ENCODE measurements at regions not wholly inside any gene's neighbourhood (a gene's known extent, or its start where the extent isn't known, plus 50 kb on each side); places are given as distances from the start of the nearest gene placed in this dataset.

GRCh38 chr6:115681978-115682775 lies 378.5 kb downstream of the FRK start:
- no TSS peak for BruUV-seq (replicated peaks)
- CTCF ChIA-PET: no interaction called here

More at GRCh38 chr6:115681978-115682775, 378.5 kb downstream of the FRK start:
- Histone ChIP-seq H3K36me3 (ENCODE audit: control insufficient read depth in 2 of 2, extremely low read depth in 1 of 2, insufficient read depth in 2 of 2, low read length in 2 of 2) (no peaks in the 10 kb centered on the region), H3K27me3 (ENCODE audit: control insufficient read depth in 2 of 2, insufficient read depth in 2 of 2, low read length in 2 of 2) (no peaks in the 10 kb centered on the region), H3K79me2 (ENCODE audit: control insufficient read depth, insufficient read depth, low read length) (no peaks in the 10 kb centered on the region), H3K27ac (ENCODE audit: insufficient read depth, low read depth, low read length) (no peak overlapping the region), H3K4me2 (ENCODE audit: insufficient read depth, low read length) (no peak overlapping the region), H3K9me3 (replicated peaks; ENCODE audit: control insufficient read depth, insufficient read depth, low read length) (peaks cover 6% of the 10 kb centered on the region), H3K4me1 (ENCODE audit: control insufficient read depth, extremely low read depth, insufficient read depth, low read length) (no peaks in the 10 kb centered on the region), H4K20me1 (replicated peaks; ENCODE audit: control insufficient read depth, extremely low read depth, insufficient read depth, low read length) (no peaks in the 10 kb centered on the region), H3K9me1 (replicated peaks; ENCODE audit: control insufficient read depth, extremely low read depth, insufficient read depth, low read length) (no peaks in the 10 kb centered on the region), H3K4me3 (replicated peaks in 1 of 3; ENCODE audit: insufficient read depth in 1 of 3, low read depth in 1 of 3, low read length in 3 of 3) (no peak overlapping the region), H2AFZ (ENCODE audit: low read depth, low read length) (no peak overlapping the region), H3K9ac (replicated peaks; ENCODE audit: extremely low read depth, insufficient read depth, low read length) (no peak overlapping the region)
- POLR2A ChIA-PET: no interaction called here
- intact Hi-C loops (cut with micrococcal nuclease) (no loop called here), dilution Hi-C loops (cut with MboI; ENCODE audit: extremely low pct_ligation_motif_present, low sequenced_read_pairs) (no loop called here)
- FAIRE-seq: no peak
- TF ChIP-seq POLR2A (IDR thresholded peaks at IDR 0.05; ENCODE audit: low read depth, low read length): no peak
- TF ChIP-seq CTCF (IDR thresholded peaks at IDR 0.05; ENCODE audit: extremely low read depth in 1 of 2, insufficient read depth in 1 of 2, low read depth in 1 of 2, low read length in 2 of 2): no peak
- TF ChIP-seq EZH2 (IDR thresholded peaks at IDR 0.05; ENCODE audit: borderline replicate concordance, low read depth, low read length, severe bottlenecking): no peak
- TF ChIP-seq MAX (IDR thresholded peaks at IDR 0.05; ENCODE audit: insufficient read depth, insufficient read length): no peak
- TF ChIP-seq FOS (IDR thresholded peaks at IDR 0.05; ENCODE audit: borderline replicate concordance, insufficient read depth, low read length): no peak
- no peak for TF ChIP-seq POLR2AphosphoS5 (IDR thresholded peaks at IDR 0.05; ENCODE audit: insufficient read depth, low read depth, low read length)
- no peak for TF ChIP-seq JUN (IDR thresholded peaks at IDR 0.05; ENCODE audit: borderline replicate concordance, insufficient read depth, insufficient read length, low read depth)
- TF ChIP-seq GATA2 (IDR thresholded peaks at IDR 0.05; ENCODE audit: insufficient read depth, insufficient read length, low read depth, low read length): no peak
- no peak for TF ChIP-seq MYC (IDR thresholded peaks at IDR 0.05; ENCODE audit: low read depth, low read length)
- no peak for DNase-seq (ENCODE audit: low read depth, low spot score)
